ENCODE measurements at regions not wholly inside any gene's neighbourhood (a gene's known extent, or its start where the extent isn't known, plus 50 kb on each side); places are given as distances from the start of the nearest gene placed in this dataset.
"Not testable (repeated sequence)": the region's sequence is repeated elsewhere in the genome, so short reads cannot be mapped to it uniquely, and the experiment has no call there.

GRCh38 chr5:120103495-120103894 lies 360.6 kb upstream of the PRR16 start:
- no peak for DNase-seq (ENCODE audit: low read depth)
- no peak overlapping the region for H3K4me3 ChIP-seq (ENCODE audit: low read depth, low read length)
- TF ChIP-seq POLR2A (IDR thresholded peaks at IDR 0.05; ENCODE audit: extremely low read depth, insufficient read length) (no peak), MAX (IDR thresholded peaks at IDR 0.05; ENCODE audit: low read depth, low read length) (no peak), CTCF (IDR thresholded peaks at IDR 0.05; ENCODE audit: low read depth, low read length) (no peak), MYC (IDR thresholded peaks at IDR 0.05; ENCODE audit: low read depth, low read length) (no peak)

- DNase-seq (ENCODE audit: low read depth) = no peak
- TF ChIP-seq MAX (IDR thresholded peaks at IDR 0.05; ENCODE audit: low read depth, low read length) (no peak), MYC (IDR thresholded peaks at IDR 0.05; ENCODE audit: low read depth, low read length) (no peak), CTCF (IDR thresholded peaks at IDR 0.05; ENCODE audit: low read depth, low read length) (no peak), POLR2A (IDR thresholded peaks at IDR 0.05; ENCODE audit: extremely low read depth, insufficient read length) (no peak)
- no peak overlapping the region for H3K4me3 ChIP-seq (ENCODE audit: low read depth, low read length)
These were observed 357.1 kb upstream of the PRR16 start for GRCh38 chr5:120106912-120107525.

GRCh38 chr5:120108586-120109248 lies 355.4 kb upstream of the PRR16 start:
- TF ChIP-seq CTCF (IDR thresholded peaks at IDR 0.05; ENCODE audit: low read depth, low read length) (no peak), POLR2A (IDR thresholded peaks at IDR 0.05; ENCODE audit: extremely low read depth, insufficient read length) (no peak), MYC (IDR thresholded peaks at IDR 0.05; ENCODE audit: low read depth, low read length) (no peak)
- DNase-seq (ENCODE audit: low read depth) = no peak
- H3K4me3 ChIP-seq (ENCODE audit: low read depth, low read length) = no peak overlapping the region

GRCh38 chr5:120122703-120123102 lies 341.4 kb upstream of the PRR16 start:
- TF ChIP-seq MYC (IDR thresholded peaks at IDR 0.05; ENCODE audit: low read depth, low read length) = no peak
- TF ChIP-seq MAX (IDR thresholded peaks at IDR 0.05; ENCODE audit: low read depth, low read length) = no peak
- H3K4me3 ChIP-seq (ENCODE audit: low read depth, low read length) = no peak overlapping the region
- no peak for DNase-seq (ENCODE audit: low read depth)

- DNase-seq (ENCODE audit: low read depth) = no peak
- no peak for TF ChIP-seq POLR2A (IDR thresholded peaks at IDR 0.05; ENCODE audit: extremely low read depth, insufficient read length)
- no peak for TF ChIP-seq MYC (IDR thresholded peaks at IDR 0.05; ENCODE audit: low read depth, low read length)
- TF ChIP-seq MAX (IDR thresholded peaks at IDR 0.05; ENCODE audit: low read depth, low read length) = no peak
- TF ChIP-seq CTCF (IDR thresholded peaks at IDR 0.05; ENCODE audit: low read depth, low read length) = no peak
- no peak overlapping the region for H3K4me3 ChIP-seq (ENCODE audit: low read depth, low read length)
These were observed 340.1 kb upstream of the PRR16 start for GRCh38 chr5:120124031-120124430.

- TF ChIP-seq MYC (IDR thresholded peaks at IDR 0.05; ENCODE audit: low read depth, low read length) (no peak), CTCF (IDR thresholded peaks at IDR 0.05; ENCODE audit: low read depth, low read length) (no peak), POLR2A (IDR thresholded peaks at IDR 0.05; ENCODE audit: extremely low read depth, insufficient read length) (no peak), MAX (IDR thresholded peaks at IDR 0.05; ENCODE audit: low read depth, low read length) (no peak)
- no peak for DNase-seq (ENCODE audit: low read depth)
- no peak overlapping the region for H3K4me3 ChIP-seq (ENCODE audit: low read depth, low read length)
These were observed 339.1 kb upstream of the PRR16 start for GRCh38 chr5:120124961-120125360.

GRCh38 chr5:120132347-120132746 lies 331.8 kb upstream of the PRR16 start:
- not testable (repeated sequence) for DNase-seq (ENCODE audit: low read depth); H3K4me3 ChIP-seq (ENCODE audit: low read depth, low read length)

Data from NB4 (cell line).